NCI-H2196 treated with DMSO at 0.1 percent for 48 hours (cell line): ENCODE measurements at regions not wholly inside any gene's neighbourhood (a gene's known extent, or its start where the extent isn't known, plus 50 kb on each side); places are given as distances from the start of the nearest gene placed in this dataset.
"Not testable (repeated sequence)": the region's sequence is repeated elsewhere in the genome, so short reads cannot be mapped to it uniquely, and the experiment has no call there.

Experiments
- DNase-seq: peaks from one replicate; lab custom pipeline; 2025; ENCODE audit not compliant: unreplicated experiment; lab: John Stamatoyannopoulos, UW

DNA sequence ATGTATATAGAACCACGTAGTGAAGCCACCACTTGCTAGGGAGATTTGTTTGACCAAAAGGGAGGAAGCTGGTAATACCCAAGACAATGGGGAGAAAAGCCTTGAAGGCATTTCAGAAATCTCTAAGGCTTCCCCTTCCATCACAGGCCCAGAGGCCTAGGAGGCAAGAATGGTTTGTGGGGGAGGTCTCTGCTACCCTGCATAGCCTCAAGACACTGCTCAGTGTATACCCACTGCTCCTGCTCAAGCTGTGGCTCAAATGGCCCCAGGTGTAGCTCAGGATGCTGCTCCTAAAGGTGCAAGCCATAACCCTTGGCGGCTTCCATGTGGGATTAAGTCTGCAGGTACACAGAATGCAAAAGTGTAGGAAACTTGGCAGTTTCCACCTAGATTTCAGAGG, 1105.8 kb downstream of the GATA3 start:
- DNase-seq, result no peak

DNA sequence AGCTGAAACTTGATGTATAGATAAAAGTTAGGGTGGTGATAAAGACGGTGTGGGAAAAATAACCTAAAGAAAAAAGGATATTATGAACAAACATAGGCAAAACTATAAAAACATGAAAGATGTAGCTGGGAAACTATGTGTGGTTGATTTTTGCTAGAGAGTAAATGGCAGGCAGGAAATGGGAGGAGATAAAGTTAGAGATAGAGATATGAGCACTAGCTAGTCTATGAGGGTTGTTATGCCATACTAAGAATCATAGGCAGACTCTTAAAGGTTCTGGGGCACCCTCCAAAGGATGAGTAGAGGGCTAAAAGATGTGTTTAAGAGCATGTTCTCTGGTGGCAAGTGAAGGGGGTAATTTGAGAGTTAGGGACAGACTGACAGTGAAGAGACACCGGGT, 1109.2 kb downstream of the GATA3 start:
- no peak for DNase-seq

GRCh38 chr10:9166770-9167169, 1112.3 kb downstream of the GATA3 start:
- DNase-seq, result no peak

DNA sequence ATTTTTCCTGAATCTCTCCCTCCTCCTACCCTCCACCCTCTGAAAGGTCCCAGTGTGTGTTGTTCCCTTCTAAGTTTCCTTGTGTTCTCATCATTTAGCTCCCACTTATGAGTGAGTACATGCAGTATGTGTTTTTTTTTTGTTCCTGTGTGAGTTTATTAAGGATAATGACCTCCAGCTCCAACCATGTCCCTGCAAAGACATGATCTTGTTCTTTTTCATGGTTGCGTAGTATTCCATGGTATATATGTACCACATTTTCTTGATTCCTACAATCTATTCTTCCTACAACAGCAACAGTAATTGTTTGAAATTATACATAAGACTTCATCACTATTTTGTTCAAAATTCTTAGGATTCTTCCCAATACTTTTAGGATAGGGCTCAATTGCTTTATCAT, 1117.8 kb downstream of the GATA3 start:
- DNase-seq, result no peak

- DNase-seq, result no peak
These were observed 1120.7 kb downstream of the GATA3 start for GRCh38 chr10:9175200-9175599.

DNA sequence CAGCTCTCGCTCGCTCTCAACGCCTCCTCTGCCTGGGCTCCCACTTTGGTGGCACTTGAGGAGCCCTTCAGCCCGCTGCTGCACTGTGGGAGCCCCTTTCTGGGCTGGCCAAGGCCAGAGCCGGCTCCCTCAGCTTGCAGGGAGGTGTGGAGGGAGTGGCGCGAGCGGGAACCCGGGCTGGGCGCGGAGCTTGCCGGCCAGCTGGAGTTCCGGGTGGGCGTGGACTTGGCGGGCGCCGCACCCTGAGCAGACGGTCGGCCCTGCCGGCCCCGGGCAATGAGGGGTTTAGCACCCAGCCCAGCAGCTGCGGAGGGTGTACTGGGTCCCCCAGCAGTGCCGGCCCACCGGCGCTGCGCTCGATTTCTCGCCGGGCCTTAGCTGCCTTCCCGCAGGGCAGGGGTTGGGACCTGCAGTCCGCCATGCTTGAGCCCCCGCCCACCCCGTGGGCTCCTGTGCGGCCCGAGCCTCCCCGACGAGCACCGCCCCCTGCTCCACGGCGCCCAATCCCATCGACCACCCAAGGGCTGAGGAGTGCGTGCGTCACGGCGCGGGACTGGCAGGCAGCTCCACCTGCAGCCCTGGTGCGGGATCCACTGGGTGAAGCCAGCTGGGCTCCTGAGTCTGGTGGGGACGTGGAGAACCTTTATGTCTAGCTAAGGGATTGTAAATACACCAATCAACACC, 1128.9 kb downstream of the GATA3 start:
- DNase-seq, result not testable (repeated sequence)

DNA sequence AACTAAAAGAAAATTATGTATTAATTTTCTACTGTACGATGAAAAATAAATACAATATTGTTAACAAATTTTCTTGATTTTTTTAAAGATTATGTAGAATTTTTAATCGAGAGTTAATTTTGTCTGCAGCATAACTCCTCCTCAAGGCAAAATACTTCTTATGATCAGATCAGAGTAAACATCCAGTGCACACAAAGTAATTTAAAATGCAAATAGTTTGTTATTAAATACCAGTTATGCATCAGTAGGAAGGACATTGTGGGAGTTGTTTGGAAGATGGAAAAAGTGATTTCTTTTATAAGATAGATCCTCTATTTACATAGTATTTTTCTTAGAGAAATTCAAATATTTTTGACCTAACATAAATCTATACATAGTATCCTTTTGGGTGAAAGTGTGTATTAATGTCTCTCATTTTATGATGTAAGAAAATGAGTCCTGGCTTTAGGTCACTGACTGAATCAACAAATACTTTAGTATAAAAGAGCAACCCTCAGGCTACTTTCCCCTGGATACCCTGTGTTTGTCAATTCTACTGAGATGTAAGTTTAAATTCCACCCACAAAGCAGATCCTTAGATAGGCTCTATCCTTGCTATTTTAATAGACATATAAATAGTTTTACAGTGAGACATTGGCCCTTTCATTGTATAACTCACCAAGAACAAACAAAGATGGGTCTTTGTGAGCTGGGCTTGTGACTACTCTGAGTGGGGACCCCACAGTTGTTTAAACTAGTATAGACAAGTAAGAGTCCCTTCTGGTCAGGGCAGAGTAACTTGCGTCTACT, 1133.7 kb downstream of the GATA3 start:
- DNase-seq, result no peak

DNA sequence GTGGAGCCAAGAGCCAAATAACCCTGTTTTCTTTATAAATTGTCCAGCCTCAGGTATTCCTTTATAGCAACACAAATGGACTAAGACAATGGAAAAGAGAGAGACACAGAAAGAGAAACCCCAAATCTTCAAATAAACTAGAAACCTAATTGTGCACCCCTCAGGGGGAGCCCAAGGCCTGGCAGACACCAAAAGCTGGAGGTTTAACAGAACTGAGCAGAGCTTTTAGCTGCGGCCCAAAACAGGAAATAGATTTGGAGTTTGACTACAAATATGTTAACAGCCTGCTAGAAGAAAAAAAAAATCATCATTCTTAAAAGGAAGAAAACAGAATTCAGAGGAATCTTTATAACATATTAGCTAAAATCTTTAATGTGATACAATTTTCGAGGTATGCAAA, 1135.0 kb downstream of the GATA3 start:
- DNase-seq, result no peak

DNA sequence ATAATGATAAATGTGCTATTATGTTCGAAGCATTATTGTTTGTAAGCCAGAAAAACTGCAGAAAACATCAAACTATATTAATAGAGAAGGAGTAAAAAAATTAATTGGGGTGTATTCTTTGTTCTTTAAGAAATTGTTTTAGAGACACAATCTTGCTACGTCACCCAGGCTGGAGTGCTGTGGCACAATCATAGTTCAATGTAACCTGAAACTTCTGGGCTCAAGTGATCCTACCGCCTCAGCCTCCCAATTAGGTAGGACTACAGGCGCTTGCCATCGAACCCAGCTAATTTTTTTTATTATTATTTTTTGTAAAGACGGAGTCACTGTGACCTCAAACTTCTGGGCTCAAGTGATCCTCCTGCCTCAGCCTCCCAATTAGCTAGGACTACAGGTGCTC, 1138.6 kb downstream of the GATA3 start:
- DNase-seq, result no peak

GRCh38 chr10:9195385-9195784, 1140.9 kb downstream of the GATA3 start:
- no peak for DNase-seq

DNA sequence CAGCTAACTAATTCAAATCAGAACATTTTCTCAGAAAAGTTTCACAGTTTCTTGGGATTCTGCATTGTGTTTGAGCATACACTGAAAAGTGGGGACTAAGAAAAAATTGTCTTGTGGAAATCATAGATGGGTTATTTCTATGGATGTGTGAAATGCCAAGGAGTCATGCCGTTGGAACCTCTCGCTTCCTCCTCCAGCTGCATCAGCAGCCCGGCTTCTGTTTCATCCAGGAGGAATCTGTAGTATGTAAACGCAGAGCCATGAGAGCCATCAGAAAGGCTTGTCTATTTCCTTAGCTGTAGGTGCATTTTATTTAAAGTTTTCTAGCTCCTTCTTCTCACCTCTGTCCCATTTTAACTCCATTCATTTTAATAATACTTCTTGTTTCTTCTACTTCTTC, 1144.1 kb downstream of the GATA3 start:
- DNase-seq, result no peak

GRCh38 chr10:9205558-9205957, 1151.1 kb downstream of the GATA3 start:
- no peak for DNase-seq

DNA sequence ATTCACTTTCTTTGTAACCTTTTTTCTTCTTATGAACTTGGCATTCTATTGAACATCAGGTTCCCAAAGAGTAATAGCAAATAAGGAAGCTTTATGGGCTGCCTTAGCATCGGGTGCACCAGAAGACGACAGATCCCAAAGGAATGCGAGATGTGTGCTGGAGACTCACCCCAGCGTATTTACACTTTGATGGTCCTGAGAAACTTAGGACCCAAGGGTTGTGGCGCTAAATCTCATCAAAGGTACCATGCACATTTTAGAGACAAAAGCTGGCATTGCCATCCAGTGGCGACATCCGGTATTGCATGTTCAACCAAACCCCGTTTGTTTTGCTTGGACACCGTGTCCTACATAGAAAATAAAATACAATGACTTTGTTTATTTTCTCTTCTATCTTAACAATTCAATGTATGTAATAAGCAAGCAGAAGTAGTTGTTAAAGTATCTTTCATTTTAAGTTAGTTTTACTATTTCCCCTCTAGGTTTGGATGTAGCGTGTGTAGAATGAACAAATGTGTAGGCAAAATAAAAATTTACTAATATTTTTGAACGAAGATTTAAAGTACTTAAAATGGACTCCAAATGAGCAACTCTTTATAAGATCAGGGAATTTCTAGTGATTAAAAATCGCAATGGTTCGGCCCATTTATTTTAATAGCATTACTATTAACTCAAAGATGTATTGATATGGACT, 1154.8 kb downstream of the GATA3 start:
- no peak for DNase-seq

GRCh38 chr10:9211228-9211627, 1156.7 kb downstream of the GATA3 start:
- DNase-seq, result no peak

- no peak for DNase-seq
These were observed 1160.1 kb downstream of the GATA3 start for GRCh38 chr10:9214618-9215017.

DNA sequence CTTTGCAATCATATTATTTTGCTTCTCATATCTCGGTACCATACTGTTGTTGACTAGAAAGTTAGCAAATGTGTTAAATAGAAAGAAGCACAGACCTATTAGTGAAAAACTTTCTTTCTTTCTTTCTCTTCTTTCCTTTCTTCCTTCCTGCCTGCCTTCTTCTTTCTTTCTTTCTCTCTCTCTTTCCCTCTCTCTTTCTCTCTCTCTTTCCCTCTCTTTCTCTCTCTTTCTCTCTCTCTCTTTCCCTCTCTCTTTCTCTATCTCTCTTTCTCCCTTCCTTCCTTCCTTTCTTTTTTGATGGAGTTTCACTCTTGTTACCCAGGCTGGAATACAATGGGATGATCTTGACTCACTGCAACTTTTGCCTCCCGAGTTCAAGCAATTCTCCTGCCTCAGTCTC, 1160.6 kb downstream of the GATA3 start:
- DNase-seq, result no peak

- no peak for DNase-seq
These were observed 1165.4 kb downstream of the GATA3 start for GRCh38 chr10:9219860-9220259.

DNA sequence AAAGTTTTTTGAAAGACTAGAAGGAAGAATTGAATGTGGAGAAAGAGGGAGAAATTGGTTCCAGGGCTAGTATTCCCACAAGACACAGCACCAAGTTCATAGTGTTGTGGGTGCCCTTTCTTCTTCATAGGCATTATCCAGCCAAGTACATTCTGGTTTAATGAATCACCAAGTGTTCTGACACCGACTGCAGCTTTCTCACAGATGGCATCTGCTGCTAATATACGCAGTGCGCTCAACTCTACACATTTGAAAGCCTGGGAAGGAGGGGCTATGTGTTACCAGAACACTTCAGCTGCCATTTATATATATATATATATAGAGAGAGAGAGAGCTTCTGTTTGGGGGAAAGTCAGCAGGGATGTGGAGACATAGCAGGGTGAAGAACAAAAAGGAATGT, 1168.4 kb downstream of the GATA3 start:
- no peak for DNase-seq

DNA sequence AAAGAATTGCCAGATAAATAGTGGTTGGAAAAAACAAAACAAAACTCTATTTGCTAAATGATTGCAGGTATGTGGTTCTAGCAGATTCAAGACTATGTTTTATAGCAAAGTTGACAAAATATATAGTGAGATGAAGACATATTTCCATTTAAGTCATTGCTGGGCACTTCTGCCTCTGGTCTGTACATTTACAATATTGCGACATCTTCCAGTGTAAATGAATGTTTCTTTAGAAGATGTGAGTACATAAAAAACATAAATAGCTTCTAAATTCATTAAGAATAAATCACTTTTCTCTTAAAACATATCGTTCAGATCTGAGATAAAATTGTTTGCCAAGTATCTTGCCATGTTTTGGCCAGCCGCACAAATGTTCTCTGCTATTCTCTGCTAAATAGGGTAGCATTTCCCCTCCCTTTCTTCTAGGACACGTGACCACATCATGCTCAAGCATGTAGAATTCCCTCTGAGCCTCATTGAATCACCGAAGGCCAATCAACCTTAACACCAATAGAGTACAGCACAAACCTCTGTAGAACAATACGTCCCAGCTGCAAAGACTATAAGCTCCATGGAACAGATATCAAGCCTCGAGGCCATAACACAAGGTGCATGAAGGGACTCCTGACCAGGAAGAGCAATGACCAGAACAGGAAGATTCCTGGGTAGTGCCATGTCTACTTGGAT, 1173.3 kb downstream of the GATA3 start:
- DNase-seq, result no peak

DNA sequence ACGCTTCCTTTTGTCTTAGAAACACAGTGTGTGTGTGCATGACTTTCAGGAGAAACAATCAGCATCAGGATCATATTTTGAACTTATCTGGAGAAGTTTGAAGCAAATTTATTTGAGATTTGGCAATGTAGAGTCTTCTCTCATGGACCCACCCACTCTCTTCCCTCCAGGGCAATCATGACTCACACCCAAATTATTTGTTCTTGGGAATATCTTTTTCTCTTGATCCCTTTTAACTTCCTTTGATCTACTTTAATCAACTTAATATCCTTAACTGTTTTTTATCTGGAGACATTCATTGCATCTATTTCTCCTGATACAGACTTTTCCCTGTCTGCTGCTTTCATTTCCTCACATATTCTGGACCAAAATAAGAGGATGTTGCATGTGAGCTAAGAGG, 1174.3 kb downstream of the GATA3 start:
- no peak for DNase-seq

DNA sequence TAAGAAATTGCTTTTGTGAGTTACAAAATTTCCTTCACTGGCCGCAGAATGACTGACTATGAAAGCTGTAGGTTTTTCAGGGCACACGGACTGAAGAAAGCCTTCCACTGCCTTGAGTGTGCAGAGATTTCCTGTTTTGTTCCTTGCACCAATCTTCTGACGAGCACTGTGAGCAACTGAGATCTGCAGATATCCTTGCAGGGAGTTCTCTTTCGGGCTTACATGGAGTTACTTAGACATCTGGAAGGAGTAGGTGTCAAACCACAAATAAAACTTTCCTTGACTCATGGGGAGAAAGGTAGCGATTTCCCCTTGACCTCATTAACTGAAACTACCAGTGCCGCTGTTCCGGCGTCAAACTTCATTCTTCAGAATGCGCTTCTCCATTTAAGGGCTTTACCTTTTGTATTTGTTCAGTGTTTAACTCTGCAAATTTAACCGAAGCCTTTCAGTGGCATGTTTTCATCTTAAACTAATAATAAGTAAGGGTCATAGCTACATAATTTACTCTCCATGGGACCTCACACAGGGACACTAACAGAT, 1175.3 kb downstream of the GATA3 start:
- no peak for DNase-seq
